ENCODE measurements at regions not wholly inside any gene's neighbourhood (a gene's known extent, or its start where the extent isn't known, plus 50 kb on each side); places are given as distances from the start of the nearest gene placed in this dataset.

DNA sequence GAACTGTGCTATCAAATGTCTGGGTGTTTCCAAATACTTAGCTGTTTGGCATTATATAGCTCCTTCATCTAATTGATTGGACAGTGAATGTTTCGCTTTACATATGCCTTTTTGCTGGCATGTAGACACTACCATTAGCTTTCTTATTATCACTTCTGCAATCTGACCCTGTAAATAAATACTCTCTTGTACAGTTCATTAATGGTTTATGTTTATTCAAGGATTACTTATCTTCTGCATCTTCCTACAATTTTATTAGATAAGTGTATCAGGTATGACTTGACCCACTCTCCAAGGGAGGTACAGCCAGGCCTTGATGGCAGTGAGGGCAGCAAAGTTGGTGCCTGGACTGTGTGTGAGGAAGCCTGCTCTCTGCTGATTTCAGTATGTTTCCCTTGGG lies 614.1 kb upstream of the SETBP1 start:
- TF ChIP-seq, protein P1, sequence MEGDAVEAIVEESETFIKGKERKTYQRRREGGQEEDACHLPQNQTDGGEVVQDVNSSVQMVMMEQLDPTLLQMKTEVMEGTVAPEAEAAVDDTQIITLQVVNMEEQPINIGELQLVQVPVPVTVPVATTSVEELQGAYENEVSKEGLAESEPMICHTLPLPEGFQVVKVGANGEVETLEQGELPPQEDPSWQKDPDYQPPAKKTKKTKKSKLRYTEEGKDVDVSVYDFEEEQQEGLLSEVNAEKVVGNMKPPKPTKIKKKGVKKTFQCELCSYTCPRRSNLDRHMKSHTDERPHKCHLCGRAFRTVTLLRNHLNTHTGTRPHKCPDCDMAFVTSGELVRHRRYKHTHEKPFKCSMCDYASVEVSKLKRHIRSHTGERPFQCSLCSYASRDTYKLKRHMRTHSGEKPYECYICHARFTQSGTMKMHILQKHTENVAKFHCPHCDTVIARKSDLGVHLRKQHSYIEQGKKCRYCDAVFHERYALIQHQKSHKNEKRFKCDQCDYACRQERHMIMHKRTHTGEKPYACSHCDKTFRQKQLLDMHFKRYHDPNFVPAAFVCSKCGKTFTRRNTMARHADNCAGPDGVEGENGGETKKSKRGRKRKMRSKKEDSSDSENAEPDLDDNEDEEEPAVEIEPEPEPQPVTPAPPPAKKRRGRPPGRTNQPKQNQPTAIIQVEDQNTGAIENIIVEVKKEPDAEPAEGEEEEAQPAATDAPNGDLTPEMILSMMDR (IDR thresholded peaks at IDR 0.05): no peak
- TF ChIP-seq POLR2A (IDR thresholded peaks at IDR 0.05) (no peak), POLR2AphosphoS5 (IDR thresholded peaks at IDR 0.05) (no peak)
